GM19239 (cell line): ENCODE measurements at regions not wholly inside any gene's neighbourhood (a gene's known extent, or its start where the extent isn't known, plus 50 kb on each side); places are given as distances from the start of the nearest gene placed in this dataset.

Source experiments
- DNase-seq: peaks from one replicate; pipeline ENCODE4 v3.0.0; 2011; ENCODE audit warnings: low spot score; ENCODE audit not compliant: insufficient read length
- FAIRE-seq: peaks from 2 replicates; lab custom pipeline; 2011; peaks lifted over from hg19 to GRCh38; lab: Jason Lieb, UNC

DNA sequence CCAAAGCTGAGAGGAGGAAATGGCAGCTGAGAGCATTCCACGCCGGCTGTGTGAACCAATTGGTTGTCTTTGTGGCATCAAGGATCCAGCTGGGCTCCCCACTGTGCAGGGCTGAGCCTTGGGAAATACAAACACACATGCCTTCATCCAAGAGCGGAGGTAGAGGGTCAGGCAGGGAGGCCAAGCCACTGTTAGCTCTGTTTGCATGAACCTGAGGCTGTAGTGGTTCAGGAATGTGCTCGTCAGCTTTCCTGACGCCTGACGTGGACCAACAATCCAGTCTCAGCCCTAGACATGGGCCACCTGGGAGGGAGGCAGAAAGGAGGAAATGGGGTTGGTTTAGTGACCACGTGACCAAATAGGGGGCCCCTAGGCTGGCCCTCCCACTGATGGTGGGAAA lies 276.9 kb downstream of the TLE3 start:
- FAIRE-seq (no peak), DNase-seq (no peak)

DNA sequence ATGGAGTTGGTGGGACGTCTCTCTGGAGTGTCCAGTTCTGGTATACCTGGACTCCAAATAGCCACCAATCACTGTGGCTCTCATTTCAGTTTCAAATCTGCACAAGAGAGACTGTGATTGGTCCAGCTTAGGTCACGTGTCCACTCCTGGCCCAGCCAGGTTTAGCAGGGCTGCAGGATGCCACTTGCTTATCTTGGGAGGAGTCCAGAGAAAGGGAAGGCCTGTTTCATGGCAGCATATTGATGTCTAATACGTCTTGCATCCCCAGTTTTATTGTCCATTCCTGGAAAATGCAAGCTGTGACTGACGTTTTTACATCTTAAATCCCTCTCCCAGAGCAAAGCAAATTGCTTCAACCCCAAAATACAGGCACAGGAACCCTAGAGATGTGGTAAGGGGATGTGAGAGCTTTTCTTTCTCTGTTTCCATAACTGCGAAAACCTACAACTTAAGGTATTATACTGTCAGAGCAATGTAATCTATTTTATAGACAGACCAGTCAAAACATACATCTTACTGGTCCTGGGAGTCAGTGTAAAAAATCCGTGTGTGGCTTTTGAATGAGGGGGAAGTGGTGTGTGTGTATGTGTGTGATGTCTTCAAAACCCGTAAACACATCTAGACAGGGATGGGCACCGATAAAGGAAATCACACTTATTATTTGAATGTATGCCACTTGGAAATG lies 274.4 kb downstream of the TLE3 start:
- DNase-seq (no peak), FAIRE-seq (no peak)

DNA sequence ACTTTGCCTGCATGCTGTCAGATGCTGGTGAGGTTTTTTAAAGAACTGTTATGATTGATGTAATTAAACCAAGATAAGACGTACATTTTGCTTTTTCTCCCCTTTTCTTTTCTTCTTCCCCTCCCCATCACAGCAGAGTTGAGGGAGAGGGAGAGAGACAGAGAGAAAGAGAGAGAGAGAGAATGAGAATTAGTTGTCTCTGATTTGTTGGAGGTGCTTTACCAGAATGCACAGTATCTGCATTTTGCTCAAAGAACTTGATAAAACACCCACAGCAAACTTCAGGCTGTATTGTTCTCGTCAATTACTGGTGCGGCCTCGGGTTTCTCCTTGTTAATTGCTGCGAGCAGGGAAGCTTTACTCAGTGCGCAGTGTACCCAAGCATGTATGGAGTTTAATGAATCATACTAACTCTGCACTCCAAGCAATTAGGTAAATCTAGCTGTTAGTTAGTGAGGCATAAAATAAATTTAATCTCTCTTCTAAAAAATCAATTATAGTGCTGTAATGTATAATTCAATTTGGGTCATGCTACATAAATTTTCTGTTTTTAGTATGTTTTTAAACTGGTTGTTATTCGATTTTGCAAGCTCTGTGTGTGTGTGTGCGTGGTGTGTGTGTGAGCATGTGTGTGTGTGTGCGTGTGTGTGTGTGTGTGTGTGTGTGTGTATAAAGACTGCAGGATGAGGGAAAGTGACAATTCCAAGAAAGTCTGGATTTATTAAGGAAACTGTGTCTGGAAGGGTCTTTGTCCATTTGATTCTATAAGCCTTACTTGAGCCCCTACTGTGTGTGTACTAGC lies 273.4 kb downstream of the TLE3 start:
- FAIRE-seq (no peak), DNase-seq (no peak)

DNA sequence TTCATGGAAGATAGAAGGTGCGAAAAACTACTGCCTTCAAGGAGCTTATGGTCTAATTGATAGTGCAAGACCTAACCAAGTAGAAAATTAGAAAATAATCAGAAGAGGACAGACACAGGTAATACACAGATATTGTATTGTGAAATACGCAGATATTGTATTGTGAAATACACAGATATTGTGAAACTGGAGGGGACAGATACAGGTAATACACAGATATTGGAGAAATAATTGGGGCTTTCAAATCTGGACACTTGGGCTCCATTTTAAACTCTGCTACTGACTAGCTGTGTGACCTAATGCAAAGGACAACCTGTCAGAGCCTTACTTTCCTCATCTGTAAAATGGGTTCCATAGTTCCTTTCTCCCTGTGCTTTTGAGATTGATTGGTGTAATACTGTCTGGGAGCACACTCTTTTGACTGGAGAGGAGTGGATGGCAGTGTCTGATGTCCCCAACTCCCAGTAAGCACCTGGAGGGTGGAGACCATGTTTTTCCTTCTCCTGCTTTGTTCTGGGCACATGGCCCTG lies 272.8 kb downstream of the TLE3 start:
- DNase-seq (no peak), FAIRE-seq (no peak)

DNA sequence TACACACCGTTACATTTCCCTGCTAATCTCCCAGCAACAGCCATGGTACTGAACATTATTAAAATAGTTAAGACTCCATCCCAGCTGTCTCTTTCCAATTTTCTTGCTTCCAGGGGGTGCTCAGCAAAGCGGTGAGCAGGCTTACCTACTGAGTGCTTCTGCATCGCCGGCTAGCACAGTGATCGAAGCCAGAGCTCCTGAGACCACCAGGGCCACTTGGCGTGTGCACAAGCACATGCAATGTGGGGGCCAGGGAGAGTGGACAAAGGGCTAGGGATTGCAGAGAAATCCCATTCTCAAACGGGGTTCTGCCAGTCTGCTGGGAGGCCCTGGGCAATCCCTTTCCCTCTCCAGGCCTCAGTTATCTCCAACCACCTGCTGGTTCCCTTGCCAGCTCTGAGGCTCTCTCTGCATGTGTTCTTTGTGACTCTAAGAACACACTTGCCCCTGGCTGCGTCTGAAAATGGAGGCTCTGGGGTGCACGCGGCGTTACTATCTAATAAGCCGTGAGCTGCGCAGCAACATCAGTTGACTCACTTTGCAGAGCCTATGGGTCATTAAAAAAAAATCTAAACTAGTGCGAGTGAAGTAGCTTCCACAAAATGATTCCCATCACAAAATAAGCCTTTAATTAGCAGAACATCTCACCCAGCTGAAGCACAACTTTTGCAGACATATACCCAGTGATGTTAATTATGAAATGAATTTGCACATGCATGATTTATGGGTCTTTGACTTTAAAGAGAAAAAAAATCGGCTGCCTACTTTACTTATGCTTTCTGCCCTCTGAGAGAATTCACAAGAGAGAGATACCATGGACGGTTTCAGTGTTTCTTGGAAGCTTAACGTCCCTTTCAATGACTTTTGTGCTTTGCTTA lies 271.5 kb downstream of the TLE3 start:
- DNase-seq: no peak

DNA sequence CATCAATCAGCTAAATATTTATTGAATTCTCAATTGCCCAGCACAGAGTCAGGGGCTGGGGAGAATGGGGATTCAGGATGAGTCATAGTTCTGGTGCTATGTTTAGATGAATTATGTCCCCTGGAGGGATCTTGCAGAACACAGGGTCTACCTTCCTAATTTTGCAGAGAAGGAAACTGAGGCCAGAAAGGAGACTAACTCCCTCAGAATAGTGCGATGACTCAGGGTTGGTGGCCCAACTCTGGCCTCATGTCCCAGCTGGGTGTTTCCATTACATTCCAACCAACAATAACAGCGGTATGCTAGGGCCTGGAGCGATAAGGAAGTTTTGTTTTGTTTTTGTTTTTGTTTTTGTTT lies 270.9 kb downstream of the TLE3 start:
- FAIRE-seq (no peak), DNase-seq (no peak)

More for the DNA sequence above, 271.5 kb downstream of the TLE3 start:
- FAIRE-seq: no peak

DNA sequence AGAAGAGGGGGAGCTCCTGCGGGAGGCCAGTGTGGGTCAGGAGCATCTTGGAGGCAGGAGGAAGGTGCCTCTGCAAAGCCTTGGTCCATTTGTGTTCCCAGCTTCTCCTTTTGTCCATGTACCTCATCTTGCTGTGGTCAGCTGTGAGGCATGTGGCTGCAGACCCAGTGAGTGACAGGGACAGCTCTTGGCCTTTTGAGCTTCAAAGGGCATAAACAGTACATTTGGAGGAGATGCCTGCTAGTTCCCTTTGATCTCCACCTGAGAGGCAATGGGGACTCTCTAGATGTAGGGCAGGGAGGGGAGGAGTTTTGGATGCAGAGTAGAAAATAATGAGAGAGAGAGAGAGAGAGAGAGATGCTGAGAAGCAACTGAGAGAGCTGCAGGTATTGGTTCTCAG lies 270.0 kb downstream of the TLE3 start:
- DNase-seq (no peak), FAIRE-seq (no peak)

DNA sequence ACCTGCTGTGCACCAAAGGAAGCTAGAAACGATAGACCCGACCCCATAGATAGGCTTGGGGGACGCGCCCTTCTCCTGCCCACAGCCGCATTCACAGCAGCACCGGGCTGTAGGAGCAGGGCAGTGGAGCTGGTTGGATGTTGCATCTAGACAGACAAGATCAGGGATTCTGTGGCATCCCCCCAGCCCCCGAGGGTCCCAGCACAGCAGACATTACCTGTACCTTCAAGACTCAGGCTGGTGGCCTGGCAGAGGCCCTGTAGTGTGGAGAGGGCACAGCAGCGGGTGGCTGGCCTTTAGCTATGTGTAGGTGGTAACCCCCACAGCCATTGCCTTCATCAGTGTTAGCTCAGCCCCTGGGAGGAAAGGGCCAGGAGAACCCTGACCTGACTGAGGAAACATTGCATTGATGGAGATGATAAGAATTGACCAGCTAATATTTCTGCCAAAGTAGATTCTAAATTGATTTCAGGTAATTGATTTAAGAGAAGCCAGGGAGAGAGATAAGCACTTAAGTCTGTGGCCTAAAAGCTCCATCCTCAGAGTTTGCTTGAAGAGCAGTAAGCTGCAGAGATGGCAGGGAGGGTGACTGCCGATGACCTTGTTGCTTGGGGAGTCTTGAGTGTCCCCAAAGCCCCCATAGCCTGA lies 269.4 kb downstream of the TLE3 start:
- FAIRE-seq (no peak), DNase-seq (no peak)

DNA sequence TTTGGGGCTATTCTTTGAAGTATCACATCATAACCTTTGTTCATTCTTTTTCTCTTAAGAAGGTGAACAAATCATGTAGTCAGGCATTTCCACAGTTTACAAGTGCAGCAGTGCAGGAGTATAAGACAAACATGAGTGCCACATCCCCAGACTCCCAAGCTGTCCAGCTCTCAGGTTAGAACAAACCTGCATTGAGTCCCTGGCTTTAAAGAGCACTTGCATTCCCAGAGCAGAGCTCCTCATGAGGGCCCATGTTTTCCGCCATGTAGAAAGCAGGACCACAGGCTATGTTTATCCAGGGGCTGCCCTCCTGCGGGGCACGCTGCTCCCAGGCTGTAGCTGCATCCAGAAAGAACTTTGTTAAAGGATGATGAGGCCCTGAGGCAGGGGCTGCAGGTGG lies 267.7 kb downstream of the TLE3 start:
- no peak for FAIRE-seq
- no peak for DNase-seq

DNA sequence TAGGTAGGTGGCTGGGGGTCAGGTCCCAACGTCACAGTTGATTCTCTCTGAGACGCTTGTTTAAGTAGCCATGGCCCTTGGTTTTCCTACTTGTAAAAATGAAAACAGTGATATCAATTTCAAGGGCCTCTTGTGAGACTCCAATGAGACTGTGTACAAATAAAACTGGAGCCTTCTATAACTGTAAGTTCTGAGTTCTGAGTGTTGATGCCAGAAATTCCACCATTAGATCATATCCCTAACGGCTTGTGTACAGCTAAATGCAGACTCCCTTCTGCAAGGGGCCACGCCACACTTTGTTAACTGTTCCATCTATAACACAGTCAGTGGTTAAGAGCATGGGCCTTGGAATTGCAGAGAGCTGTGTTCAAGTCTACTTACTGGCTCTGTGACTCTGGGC lies 267.3 kb downstream of the TLE3 start:
- DNase-seq (no peak), FAIRE-seq (no peak)

DNA sequence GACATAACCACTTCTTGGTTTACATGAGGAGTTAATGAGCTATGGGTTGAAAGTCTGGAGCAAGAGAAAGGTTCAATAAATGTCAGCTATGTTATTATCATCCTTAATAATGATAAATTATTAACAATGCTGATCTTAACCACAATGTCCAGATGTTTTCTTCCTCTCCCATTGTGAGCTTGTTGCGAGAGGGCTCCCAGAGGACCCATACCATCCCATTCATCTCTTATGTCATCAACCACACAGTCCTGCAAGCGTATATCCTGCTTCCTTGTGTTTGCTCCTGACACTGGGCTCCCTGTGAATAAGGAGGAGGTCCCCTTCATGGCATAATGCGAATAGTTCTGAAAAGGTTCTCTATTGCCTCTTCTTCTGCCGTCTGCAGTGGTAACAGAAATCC lies 266.8 kb downstream of the TLE3 start:
- no peak for DNase-seq

DNA sequence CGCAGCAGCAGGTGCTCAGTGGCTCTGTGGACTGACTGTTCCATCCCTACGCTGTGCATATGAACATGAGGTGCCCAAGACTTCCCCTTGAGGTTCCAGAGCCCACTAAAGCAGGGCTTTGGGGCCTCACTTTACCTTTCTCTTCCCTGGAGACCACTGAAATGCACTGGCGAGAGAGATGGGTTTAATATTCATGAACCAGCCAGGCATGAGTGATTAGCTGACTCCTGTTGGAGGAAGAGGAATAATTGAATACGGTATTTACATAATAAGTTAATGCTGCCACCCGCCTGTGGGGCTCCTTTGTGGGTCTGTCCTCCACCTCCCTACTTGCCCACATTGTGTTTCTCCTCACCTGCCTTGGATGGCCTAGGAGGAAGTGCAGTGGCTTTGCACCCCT lies 263.4 kb downstream of the TLE3 start:
- FAIRE-seq: no peak
- DNase-seq: no peak

More for the DNA sequence above, 266.8 kb downstream of the TLE3 start:
- FAIRE-seq: no peak

DNA sequence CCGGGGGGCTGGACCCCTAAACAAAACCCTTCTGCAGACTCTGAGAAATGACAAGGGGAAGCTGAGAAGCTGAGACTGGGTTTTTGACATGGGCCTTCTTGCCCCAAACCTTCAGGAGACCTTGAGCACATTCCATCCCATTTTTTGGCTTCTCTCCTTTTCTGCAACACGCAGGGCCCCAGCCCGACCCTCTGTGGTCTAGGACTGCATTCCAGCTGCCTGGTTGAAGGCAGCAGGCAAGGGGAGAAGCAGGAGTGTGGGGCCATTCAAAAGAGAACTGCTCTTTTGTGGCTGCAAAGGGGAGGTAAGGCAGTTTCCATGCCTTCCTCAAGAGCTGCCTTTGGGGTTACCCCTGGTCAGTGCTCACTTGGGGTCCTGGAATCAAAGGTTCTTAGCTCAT lies 263.0 kb downstream of the TLE3 start:
- no peak for DNase-seq
- FAIRE-seq: no peak

DNA sequence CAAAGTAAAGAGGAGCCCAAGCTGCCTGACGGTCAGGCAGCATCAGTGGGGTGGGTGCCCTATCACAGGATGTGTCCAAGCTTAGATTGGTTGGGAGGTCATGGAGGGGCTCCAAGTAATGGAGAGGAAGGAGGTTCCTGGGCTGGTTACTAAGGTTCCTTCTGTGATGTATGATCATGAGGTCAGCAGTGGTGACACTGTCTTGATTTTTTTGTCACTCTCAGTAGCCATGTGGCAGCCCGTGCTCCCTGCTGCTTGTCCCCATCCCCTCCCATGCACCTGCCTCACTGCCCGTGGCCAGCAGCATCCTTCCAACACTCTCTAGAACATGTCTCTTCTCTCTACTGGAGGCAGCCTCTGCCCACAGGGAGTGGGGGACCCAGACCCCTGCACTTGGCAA lies 261.7 kb downstream of the TLE3 start:
- DNase-seq (no peak), FAIRE-seq (no peak)

DNA sequence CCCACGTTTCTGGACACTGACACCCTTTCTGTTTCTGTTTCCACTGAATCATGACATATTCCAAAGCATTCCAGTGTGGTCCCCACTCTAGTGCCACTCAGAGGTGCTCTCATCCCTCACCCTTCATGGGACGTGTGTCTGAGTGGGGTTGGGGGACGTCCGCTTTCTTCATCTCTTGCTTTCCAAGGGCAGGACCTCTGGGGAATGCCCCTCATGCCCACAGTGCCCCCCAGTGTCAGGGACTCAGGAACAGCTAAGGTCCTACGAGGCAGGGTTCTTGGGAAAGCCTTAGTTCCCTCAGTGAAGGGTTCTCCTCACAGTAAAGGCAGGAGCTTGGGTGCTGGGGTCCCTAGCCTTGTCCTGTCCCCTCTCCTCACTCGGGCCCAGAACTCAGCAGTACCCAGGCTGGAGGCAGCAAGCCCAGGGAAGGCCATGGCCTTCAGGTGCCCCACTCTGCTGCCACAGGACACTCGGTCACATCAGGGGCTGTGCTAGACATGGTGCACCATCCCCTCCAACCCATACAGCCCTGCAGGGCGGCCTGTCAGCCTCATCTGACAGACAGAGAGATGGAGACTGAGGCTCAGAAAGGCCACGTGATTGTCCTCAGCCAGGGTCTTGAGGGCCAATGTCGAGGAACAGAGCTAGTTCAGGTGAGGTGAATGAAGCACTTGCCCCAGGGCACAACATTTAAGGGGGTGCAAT lies 261.0 kb downstream of the TLE3 start:
- DNase-seq (no peak), FAIRE-seq (no peak)

DNA sequence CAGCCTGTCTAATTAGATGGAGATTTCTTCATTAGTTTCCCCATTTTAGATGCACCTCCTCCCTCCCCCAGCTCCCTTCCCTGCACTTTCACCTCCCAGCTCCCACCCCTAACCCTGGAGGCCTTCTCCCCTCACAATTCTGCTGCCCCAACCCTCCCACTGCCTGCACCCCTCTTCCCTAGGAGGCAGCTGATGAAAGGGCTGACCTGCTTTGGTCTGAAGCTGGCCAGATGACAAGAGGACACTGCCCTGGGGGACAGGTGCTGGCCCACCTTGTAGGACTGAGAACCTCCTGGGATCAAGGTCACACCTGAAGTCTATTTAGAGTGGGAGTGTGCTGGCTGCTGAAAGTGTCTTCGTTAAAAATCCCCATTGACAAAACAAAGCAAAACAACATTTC lies 259.4 kb downstream of the TLE3 start:
- no peak for DNase-seq
- FAIRE-seq: no peak

DNA sequence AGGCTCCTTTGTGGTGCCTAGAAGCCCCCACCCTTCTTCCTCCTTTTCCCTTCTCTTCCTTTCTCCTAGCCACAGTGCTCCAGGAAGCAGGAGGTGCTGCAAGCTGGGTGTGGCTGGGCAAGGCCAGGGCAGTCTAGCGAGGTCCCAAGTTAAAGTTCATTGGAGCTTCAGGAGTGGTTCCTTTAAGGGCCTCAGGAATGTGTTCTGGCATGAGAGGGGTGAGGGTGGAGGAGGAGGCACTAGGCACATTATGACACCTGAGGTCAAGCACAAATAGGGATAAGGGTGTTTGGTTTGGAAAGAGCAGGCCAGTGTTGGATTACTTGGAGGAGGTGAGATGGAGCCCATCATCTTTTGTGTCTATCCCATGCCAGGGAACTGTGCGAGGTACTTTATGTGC lies 258.7 kb downstream of the TLE3 start:
- DNase-seq (no peak), FAIRE-seq (no peak)

DNA sequence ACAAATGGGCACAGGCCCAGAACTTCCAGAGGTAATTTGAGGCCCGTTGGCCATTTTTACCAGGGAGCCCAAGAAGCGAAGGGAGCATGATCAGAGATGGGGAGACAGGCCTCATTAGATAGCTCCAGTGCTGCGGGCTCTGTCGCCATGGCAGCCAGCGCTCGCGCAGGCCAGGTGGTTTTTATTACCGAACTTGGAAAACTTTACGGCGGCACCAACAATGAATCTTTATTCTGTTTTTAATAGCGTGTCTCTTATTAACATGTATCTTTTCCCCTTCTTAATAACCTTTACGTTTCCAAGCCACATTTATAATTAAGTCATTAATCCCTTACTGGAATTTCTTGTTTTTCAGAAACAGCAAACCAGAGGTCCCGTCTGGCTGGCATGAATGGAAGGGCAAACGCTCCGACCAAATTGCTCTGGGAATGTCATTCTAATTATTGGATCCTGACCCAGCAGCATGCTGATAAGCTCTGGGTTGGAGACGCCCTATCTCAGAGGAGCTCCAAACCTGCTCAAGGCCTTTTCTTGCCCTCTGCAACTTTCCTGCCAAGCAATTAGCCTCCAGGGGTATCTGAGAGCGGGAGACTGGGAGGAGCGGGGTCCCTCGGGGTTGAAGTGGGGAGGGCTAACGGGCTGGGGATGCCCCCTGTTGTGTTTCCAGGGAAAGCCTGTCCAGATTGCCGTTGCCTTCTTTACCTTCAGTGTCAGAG lies 256.4 kb downstream of the TLE3 start:
- no peak for FAIRE-seq
- no peak for DNase-seq

DNA sequence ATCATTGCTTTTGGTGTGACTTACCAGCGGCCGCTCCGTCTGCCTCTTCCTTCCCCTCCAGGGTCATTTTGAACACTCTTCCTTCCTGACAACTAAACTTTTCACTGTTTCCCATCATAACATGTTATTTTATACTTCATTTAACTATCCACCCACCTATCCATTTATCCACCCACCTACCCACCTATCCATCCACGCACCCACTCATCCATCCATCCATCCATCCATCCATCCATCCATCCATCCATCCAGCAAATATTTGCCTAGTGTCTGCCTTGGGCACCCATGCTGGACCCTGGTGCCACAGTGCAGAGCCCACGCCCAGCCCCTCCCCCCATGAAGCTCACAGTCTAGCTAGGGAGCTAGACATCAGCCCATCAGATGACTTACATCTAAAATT lies 254.9 kb downstream of the TLE3 start:
- FAIRE-seq (no peak), DNase-seq (no peak)
